OCI-LY1 (cell line): ENCODE measurements at regions not wholly inside any gene's neighbourhood (a gene's known extent, or its start where the extent isn't known, plus 50 kb on each side); places are given as distances from the start of the nearest gene placed in this dataset.
A peak's percentile ranks its signal among the peaks of the same experiment; 100 is the strongest.

Experiments used
- H2AFZ ChIP-seq: fragments of 200-600 bp; sonication (generic), shearing (Covaris generic); 2 replicates; pipeline ENCODE4 v1.6.0; 2014; ENCODE audit warnings: antibody characterized with exemption, mild to moderate bottlenecking, low read length
- H3F3A ChIP-seq: fragments of 200-600 bp; sonication (generic), shearing (Covaris generic); 2 replicates; pipeline ENCODE4 v1.6.0; 2014; ENCODE audit warnings: mild to moderate bottlenecking, antibody characterized with exemption, low read length, moderate library complexity; ENCODE audit not compliant: insufficient read depth
- H3K27ac ChIP-seq: fragments of 200-600 bp; sonication (generic); 2 replicates; pipeline ENCODE4 v1.5.1; 2014; ENCODE audit warnings: low read length, mixed run types, mild to moderate bottlenecking, low read depth; ENCODE audit not compliant: poor library complexity, severe bottlenecking
- H3K27me3 ChIP-seq: fragments of 200-600 bp; sonication (generic); 2 replicates; pipeline ENCODE4 v1.6.0; 2014; ENCODE audit warnings: antibody characterized with exemption, mild to moderate bottlenecking, low read length, moderate library complexity; ENCODE audit not compliant: insufficient read depth
- H3K36me3 ChIP-seq: fragments of 200-600 bp; sonication (generic); 2 replicates; pipeline ENCODE4 v1.6.1; 2014; ENCODE audit warnings: mild to moderate bottlenecking, antibody characterized with exemption, low read length, moderate library complexity, mixed read lengths; ENCODE audit not compliant: insufficient read depth
- H3K4me1 ChIP-seq: fragments of 200-600 bp; sonication (generic); 2 replicates; pipeline ENCODE4 v1.5.1; 2014; ENCODE audit warnings: mild to moderate bottlenecking, low read length, moderate library complexity; ENCODE audit not compliant: insufficient read depth, severe bottlenecking
- H3K4me2 ChIP-seq: fragments of 200-600 bp; sonication (generic), shearing (Covaris generic); 2 replicates; pipeline ENCODE4 v1.6.1; 2014; ENCODE audit warnings: low read length
- H3K4me3 ChIP-seq: fragments of 200-600 bp; sonication (generic); 2 replicates; pipeline ENCODE4 v1.5.1; 2014; ENCODE audit warnings: low read length, low read depth, mild to moderate bottlenecking, mixed read lengths; ENCODE audit not compliant: poor library complexity, severe bottlenecking
- H3K79me2 ChIP-seq: fragments of 200-600 bp; shearing (Covaris generic); 2 replicates; pipeline ENCODE4 v1.6.1; 2016; ENCODE audit warnings: mixed run types, low read length, mixed read lengths; ENCODE audit not compliant: insufficient read depth
- H3K9ac ChIP-seq: fragments of 200-600 bp; sonication (generic), shearing (Covaris generic); 2 replicates; pipeline ENCODE4 v1.6.1; 2014; ENCODE audit warnings: mild to moderate bottlenecking, low read length, mixed read lengths
- H3K9me2 ChIP-seq: fragments of 200-600 bp; sonication (generic), shearing (Covaris generic); 2 replicates; pipeline ENCODE4 v1.6.1; 2014; ENCODE audit warnings: low read depth, mild to moderate bottlenecking, low read length, mixed read lengths
- H3K9me3 ChIP-seq: fragments of 200-600 bp; shearing (Covaris generic); 2 replicates; pipeline ENCODE4 v1.6.1; 2014; ENCODE audit warnings: low read length, mixed read lengths
- H4K20me1 ChIP-seq: fragments of 200-600 bp; sonication (generic), shearing (Covaris generic); 2 replicates; pipeline ENCODE4 v1.6.0; 2016; ENCODE audit warnings: mild to moderate bottlenecking, low read length; ENCODE audit not compliant: insufficient read depth
- EZH2 ChIP-seq: fragments of 200-600 bp; sonication (generic), shearing (Covaris generic); IDR thresholded peaks from 2 replicates; pipeline ENCODE4 v1.8.0; 2017; ENCODE audit warnings: borderline replicate concordance, mixed run types, mild to moderate bottlenecking, antibody characterized with exemption, low read length, moderate library complexity, mixed read lengths
- TF ChIP-seq, protein P1 (sequence below): fragments of 200-600 bp; sonication (generic), shearing (Covaris generic); IDR thresholded peaks from 2 replicates; pipeline ENCODE4 v1.5.1; 2017; ENCODE audit warnings: mild to moderate bottlenecking, antibody characterized with exemption, low read length, moderate library complexity, mixed read lengths

DNA sequence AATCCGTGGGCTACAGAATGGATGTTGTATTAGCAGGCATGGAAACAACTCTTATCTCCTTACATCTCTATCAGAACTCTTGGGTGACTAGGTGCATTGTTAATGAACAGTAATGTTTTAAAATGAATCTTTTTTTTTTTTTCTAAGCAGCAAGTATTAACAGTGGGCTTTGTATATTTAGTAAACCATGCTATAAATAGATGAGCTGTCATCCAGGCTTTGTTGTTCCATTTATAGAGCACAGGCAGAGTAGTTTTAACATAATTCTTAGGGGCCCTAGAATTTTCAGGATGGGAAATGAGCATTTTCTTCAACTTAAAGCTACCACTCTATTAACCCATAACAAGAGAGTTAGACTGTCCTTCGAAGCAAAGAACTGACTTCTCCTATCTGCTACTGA, 233.7 kb upstream of the ADAMTSL1 start:
- Histone ChIP-seq H4K20me1 (no peaks in the 10 kb centered on the region), H3K27ac (no peak overlapping the region), H3K27me3 (no peaks in the 10 kb centered on the region), H3K4me1 (no peaks in the 10 kb centered on the region), H3K9ac (no peak overlapping the region), H3K36me3 (no peaks in the 10 kb centered on the region), H3K4me3 (no peak overlapping the region), H3K79me2 (no peaks in the 10 kb centered on the region), H3F3A (no peaks in the 10 kb centered on the region), H3K9me3 (no peaks in the 10 kb centered on the region; the same call in none of the 2 replicates), H3K4me2 (no peak overlapping the region), H3K9me2 (no peaks in the 10 kb centered on the region), H2AFZ (no peak overlapping the region)
- TF ChIP-seq EZH2, result no peak
- TF ChIP-seq, protein P1, sequence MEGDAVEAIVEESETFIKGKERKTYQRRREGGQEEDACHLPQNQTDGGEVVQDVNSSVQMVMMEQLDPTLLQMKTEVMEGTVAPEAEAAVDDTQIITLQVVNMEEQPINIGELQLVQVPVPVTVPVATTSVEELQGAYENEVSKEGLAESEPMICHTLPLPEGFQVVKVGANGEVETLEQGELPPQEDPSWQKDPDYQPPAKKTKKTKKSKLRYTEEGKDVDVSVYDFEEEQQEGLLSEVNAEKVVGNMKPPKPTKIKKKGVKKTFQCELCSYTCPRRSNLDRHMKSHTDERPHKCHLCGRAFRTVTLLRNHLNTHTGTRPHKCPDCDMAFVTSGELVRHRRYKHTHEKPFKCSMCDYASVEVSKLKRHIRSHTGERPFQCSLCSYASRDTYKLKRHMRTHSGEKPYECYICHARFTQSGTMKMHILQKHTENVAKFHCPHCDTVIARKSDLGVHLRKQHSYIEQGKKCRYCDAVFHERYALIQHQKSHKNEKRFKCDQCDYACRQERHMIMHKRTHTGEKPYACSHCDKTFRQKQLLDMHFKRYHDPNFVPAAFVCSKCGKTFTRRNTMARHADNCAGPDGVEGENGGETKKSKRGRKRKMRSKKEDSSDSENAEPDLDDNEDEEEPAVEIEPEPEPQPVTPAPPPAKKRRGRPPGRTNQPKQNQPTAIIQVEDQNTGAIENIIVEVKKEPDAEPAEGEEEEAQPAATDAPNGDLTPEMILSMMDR, result no peak

DNA sequence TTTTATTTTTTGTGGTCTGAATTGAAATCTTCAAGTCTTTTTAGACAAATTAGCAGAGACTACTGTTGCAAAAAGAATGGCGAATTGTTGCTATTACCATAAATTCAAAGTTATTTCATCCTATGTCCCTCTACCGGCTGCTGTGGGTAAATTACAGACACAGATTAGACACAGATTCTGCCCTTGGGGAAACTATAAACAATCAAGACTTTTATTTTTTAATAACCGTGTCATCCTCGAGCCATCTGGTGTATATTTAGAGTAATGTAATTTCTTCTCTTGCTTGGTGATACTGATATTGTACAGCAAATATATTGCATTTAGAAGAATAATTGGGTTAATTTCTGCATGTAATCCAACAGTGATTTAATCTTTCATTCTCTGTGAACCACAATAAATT, 228.0 kb upstream of the ADAMTSL1 start:
- Histone ChIP-seq H2AFZ (no peak overlapping the region), H3K4me3 (no peak overlapping the region), H3K27me3 (no peaks in the 10 kb centered on the region), H3K4me2 (no peak overlapping the region), H4K20me1 (no peaks in the 10 kb centered on the region), H3F3A (no peaks in the 10 kb centered on the region), H3K9ac (no peak overlapping the region), H3K79me2 (no peaks in the 10 kb centered on the region), H3K27ac (no peak overlapping the region), H3K9me3 (no peaks in the 10 kb centered on the region; the same call in none of the 2 replicates), H3K36me3 (no peaks in the 10 kb centered on the region), H3K4me1 (no peaks in the 10 kb centered on the region), H3K9me2 (no peaks in the 10 kb centered on the region)
- no peak for TF ChIP-seq EZH2
- TF ChIP-seq, protein P1, result peak; percentile 19; the same call in 1 of the 2 replicates

GRCh38 chr9:18250053-18250452, 223.9 kb upstream of the ADAMTSL1 start:
- no peaks in the 10 kb centered on the region for H3K27me3 ChIP-seq
- no peaks in the 10 kb centered on the region for H3F3A ChIP-seq
- H3K27ac ChIP-seq, result no peak overlapping the region
- no peaks in the 10 kb centered on the region for H4K20me1 ChIP-seq
- H3K9me3 ChIP-seq, result no peaks in the 10 kb centered on the region
- H3K9ac ChIP-seq, result no peak overlapping the region
- TF ChIP-seq EZH2, result no peak
- TF ChIP-seq, protein P1, result no peak
- H3K4me2 ChIP-seq, result no peak overlapping the region
- no peak overlapping the region for H2AFZ ChIP-seq
- no peaks in the 10 kb centered on the region for H3K9me2 ChIP-seq
- no peaks in the 10 kb centered on the region for H3K36me3 ChIP-seq
- no peaks in the 10 kb centered on the region for H3K4me1 ChIP-seq
- no peak overlapping the region for H3K4me3 ChIP-seq
- no peaks in the 10 kb centered on the region for H3K79me2 ChIP-seq
